GM06990 (cell line): ENCODE measurements at regions not wholly inside any gene's neighbourhood (a gene's known extent, or its start where the extent isn't known, plus 50 kb on each side); places are given as distances from the start of the nearest gene placed in this dataset.
"Not testable (repeated sequence)": the region's sequence is repeated elsewhere in the genome, so short reads cannot be mapped to it uniquely, and the experiment has no call there.

ENCODE experiments used
- DNase-seq: peaks from one replicate; pipeline ENCODE4 v3.0.0-alpha.2; 2011; ENCODE audit not compliant: insufficient read length; ENCODE audit errors: extremely low read depth
- H3K27me3 ChIP-seq: replicated peaks from 2 replicates; pipeline ENCODE4 v1.6.0; 2011; ENCODE audit warnings: low read length; ENCODE audit not compliant: control insufficient read depth, insufficient read depth
- H3K36me3 ChIP-seq: 2 replicates; pipeline ENCODE4 v1.5.1; 2011; ENCODE audit warnings: low read length; ENCODE audit not compliant: control insufficient read depth, insufficient read depth
- H3K4me3 ChIP-seq: replicated peaks from 2 replicates; pipeline ENCODE4 v1.5.1; 2011; ENCODE audit warnings: low read depth, mild to moderate bottlenecking, control low read depth, low read length
- CTCF ChIP-seq: IDR thresholded peaks from 2 replicates; pipeline ENCODE4 v1.5.1; 2011; ENCODE audit warnings: low read length, control low read depth, mild to moderate bottlenecking, inconsistent platforms; ENCODE audit not compliant: insufficient read depth, poor library complexity, severe bottlenecking

GRCh38 chrX:46325312-46325877 is 219.8 kb downstream of the ZNF674 start:
- H3K27me3 ChIP-seq, result no peaks in the 10 kb centered on the region; the same call in 1 of the 2 replicates
- H3K36me3 ChIP-seq, result no peaks in the 10 kb centered on the region
- no peak overlapping the region for H3K4me3 ChIP-seq
- DNase-seq, result no peak
- no peak for TF ChIP-seq CTCF

GRCh38 chrX:46324166-46324565 is 221.1 kb downstream of the ZNF674 start:
- H3K36me3 ChIP-seq, result no peaks in the 10 kb centered on the region
- H3K4me3 ChIP-seq, result no peak overlapping the region
- no peak for TF ChIP-seq CTCF
- H3K27me3 ChIP-seq, result no peaks in the 10 kb centered on the region; the same call in 1 of the 2 replicates
- DNase-seq, result no peak

GRCh38 chrX:46322929-46323328 is 222.3 kb downstream of the ZNF674 start:
- DNase-seq, H3K27me3 ChIP-seq, H3K4me3 ChIP-seq, H3K36me3 ChIP-seq: not testable (repeated sequence)

GRCh38 chrX:46321676-46322075 is 223.5 kb downstream of the ZNF674 start:
- TF ChIP-seq CTCF, result no peak
- DNase-seq, result no peak

GRCh38 chrX:46319750-46320149 is 225.5 kb downstream of the ZNF674 start:
- H3K27me3 ChIP-seq, result no peaks in the 10 kb centered on the region; the same call in 1 of the 2 replicates
- DNase-seq, result no peak
- TF ChIP-seq CTCF, result no peak
- no peaks in the 10 kb centered on the region for H3K36me3 ChIP-seq
- H3K4me3 ChIP-seq, result no peak overlapping the region

More at GRCh38 chrX:46321676-46322075, 223.5 kb downstream of the ZNF674 start:
- no peak overlapping the region for H3K4me3 ChIP-seq
- no peaks in the 10 kb centered on the region for H3K36me3 ChIP-seq
- no peaks in the 10 kb centered on the region; the same call in 1 of the 2 replicates for H3K27me3 ChIP-seq

- no peaks in the 10 kb centered on the region for H3K36me3 ChIP-seq
- H3K4me3 ChIP-seq, result no peak overlapping the region
- no peak for TF ChIP-seq CTCF
- DNase-seq, result no peak
- H3K27me3 ChIP-seq, result no peaks in the 10 kb centered on the region; the same call in 1 of the 2 replicates
Measured at GRCh38 chrX:46318551-46318950, 226.7 kb downstream of the ZNF674 start.
